ENCODE measurements at regions not wholly inside any gene's neighbourhood (a gene's known extent, or its start where the extent isn't known, plus 50 kb on each side); places are given as distances from the start of the nearest gene placed in this dataset.

- peak; percentile 82 for DNase-seq (ENCODE audit: low spot score)
- H3K36me3 Mint-ChIP-seq (ENCODE audit: low read depth) = no peaks in the 10 kb centered on the region
- no peak overlapping the region for H3K4me2 ChIP-seq
- H3K4me3 Mint-ChIP-seq = no peak overlapping the region
- H3K4me1 Mint-ChIP-seq = peaks cover 38% of the 10 kb centered on the region
- H3K79me2 ChIP-seq (replicated peaks; ENCODE audit: insufficient read depth) = no peaks in the 10 kb centered on the region
- H2AFZ ChIP-seq = peak overlapping the region; percentile 72; the same call in 1 of the 2 replicates
- no peaks in the 10 kb centered on the region for H3K36me3 ChIP-seq (ENCODE audit: insufficient read depth)
- 0 out of 2 replicates have a peak, but pooled peaks cover 2% of the 10 kb centered on the region for H3F3A ChIP-seq (replicated peaks; ENCODE audit: low read depth)
- H3K4me3 ChIP-seq = no peak overlapping the region
- H3K27ac ChIP-seq (ENCODE audit: low read depth) = no peak overlapping the region
- H3K9me3 Mint-ChIP-seq = no peaks in the 10 kb centered on the region
- H3K27me3 ChIP-seq (ENCODE audit: insufficient read depth) = peaks cover 13% of the 10 kb centered on the region; the same call in 1 of the 2 replicates
- H3K27ac Mint-ChIP-seq = no peak overlapping the region
- peak; percentile 82 for ATAC-seq
- peaks cover 24% of the 10 kb centered on the region for H3K4me1 ChIP-seq (ENCODE audit: insufficient read depth)
- H3K9me2 ChIP-seq (ENCODE audit: insufficient read depth) = no peaks in the 10 kb centered on the region
- TF ChIP-seq ZNF114 (CRISPR knock-in tag; IDR thresholded peaks at IDR 0.05) (no peak), CREB1 (CRISPR knock-in tag; IDR thresholded peaks at IDR 0.05; ENCODE audit: low read depth) (0 out of 2 replicates have a peak, but pooled peaks have one; percentile 12), ZNF331 (CRISPR knock-in tag; IDR thresholded peaks at IDR 0.05; ENCODE audit: low read depth) (no peak), NANOG (IDR thresholded peaks at IDR 0.05; ENCODE audit: borderline replicate concordance) (no peak)
- H4K20me1 ChIP-seq (replicated peaks; ENCODE audit: insufficient read depth) = no peaks in the 10 kb centered on the region
- peaks cover 4% of the 10 kb centered on the region for H3K27me3 Mint-ChIP-seq (ENCODE audit: insufficient read depth, low read depth, poor library complexity)
Measured at GRCh38 chr21:33121715-33122475, 52.0 kb downstream of the OLIG1 start.

GRCh38 chr21:33122507-33122906, 52.6 kb downstream of the OLIG1 start:
- no peaks in the 10 kb centered on the region for H3K9me2 ChIP-seq (ENCODE audit: insufficient read depth)
- H3K4me2 ChIP-seq = no peak overlapping the region
- no peak for DNase-seq (ENCODE audit: low spot score)
- ATAC-seq = no peak
- H3K4me1 Mint-ChIP-seq = peaks cover 38% of the 10 kb centered on the region
- H3F3A ChIP-seq (replicated peaks; ENCODE audit: low read depth) = 0 out of 2 replicates have a peak, but pooled peaks cover 2% of the 10 kb centered on the region
- H3K27me3 Mint-ChIP-seq (ENCODE audit: insufficient read depth, low read depth, poor library complexity) = peaks cover 4% of the 10 kb centered on the region
- no peaks in the 10 kb centered on the region for H3K9me3 Mint-ChIP-seq
- H3K27me3 ChIP-seq (ENCODE audit: insufficient read depth) = peaks cover 13% of the 10 kb centered on the region; the same call in 1 of the 2 replicates
- no peak overlapping the region for H2AFZ ChIP-seq
- no peaks in the 10 kb centered on the region for H4K20me1 ChIP-seq (replicated peaks; ENCODE audit: insufficient read depth)
- H3K4me3 Mint-ChIP-seq = no peak overlapping the region
- H3K27ac ChIP-seq (ENCODE audit: low read depth) = no peak overlapping the region
- H3K27ac Mint-ChIP-seq = no peak overlapping the region
- H3K36me3 ChIP-seq (ENCODE audit: insufficient read depth) = no peaks in the 10 kb centered on the region
- H3K36me3 Mint-ChIP-seq (ENCODE audit: low read depth) = no peaks in the 10 kb centered on the region
- no peak overlapping the region for H3K4me3 ChIP-seq
- no peaks in the 10 kb centered on the region for H3K79me2 ChIP-seq (replicated peaks; ENCODE audit: insufficient read depth)
- peaks cover 23% of the 10 kb centered on the region for H3K4me1 ChIP-seq (ENCODE audit: insufficient read depth)
- TF ChIP-seq, protein P1, sequence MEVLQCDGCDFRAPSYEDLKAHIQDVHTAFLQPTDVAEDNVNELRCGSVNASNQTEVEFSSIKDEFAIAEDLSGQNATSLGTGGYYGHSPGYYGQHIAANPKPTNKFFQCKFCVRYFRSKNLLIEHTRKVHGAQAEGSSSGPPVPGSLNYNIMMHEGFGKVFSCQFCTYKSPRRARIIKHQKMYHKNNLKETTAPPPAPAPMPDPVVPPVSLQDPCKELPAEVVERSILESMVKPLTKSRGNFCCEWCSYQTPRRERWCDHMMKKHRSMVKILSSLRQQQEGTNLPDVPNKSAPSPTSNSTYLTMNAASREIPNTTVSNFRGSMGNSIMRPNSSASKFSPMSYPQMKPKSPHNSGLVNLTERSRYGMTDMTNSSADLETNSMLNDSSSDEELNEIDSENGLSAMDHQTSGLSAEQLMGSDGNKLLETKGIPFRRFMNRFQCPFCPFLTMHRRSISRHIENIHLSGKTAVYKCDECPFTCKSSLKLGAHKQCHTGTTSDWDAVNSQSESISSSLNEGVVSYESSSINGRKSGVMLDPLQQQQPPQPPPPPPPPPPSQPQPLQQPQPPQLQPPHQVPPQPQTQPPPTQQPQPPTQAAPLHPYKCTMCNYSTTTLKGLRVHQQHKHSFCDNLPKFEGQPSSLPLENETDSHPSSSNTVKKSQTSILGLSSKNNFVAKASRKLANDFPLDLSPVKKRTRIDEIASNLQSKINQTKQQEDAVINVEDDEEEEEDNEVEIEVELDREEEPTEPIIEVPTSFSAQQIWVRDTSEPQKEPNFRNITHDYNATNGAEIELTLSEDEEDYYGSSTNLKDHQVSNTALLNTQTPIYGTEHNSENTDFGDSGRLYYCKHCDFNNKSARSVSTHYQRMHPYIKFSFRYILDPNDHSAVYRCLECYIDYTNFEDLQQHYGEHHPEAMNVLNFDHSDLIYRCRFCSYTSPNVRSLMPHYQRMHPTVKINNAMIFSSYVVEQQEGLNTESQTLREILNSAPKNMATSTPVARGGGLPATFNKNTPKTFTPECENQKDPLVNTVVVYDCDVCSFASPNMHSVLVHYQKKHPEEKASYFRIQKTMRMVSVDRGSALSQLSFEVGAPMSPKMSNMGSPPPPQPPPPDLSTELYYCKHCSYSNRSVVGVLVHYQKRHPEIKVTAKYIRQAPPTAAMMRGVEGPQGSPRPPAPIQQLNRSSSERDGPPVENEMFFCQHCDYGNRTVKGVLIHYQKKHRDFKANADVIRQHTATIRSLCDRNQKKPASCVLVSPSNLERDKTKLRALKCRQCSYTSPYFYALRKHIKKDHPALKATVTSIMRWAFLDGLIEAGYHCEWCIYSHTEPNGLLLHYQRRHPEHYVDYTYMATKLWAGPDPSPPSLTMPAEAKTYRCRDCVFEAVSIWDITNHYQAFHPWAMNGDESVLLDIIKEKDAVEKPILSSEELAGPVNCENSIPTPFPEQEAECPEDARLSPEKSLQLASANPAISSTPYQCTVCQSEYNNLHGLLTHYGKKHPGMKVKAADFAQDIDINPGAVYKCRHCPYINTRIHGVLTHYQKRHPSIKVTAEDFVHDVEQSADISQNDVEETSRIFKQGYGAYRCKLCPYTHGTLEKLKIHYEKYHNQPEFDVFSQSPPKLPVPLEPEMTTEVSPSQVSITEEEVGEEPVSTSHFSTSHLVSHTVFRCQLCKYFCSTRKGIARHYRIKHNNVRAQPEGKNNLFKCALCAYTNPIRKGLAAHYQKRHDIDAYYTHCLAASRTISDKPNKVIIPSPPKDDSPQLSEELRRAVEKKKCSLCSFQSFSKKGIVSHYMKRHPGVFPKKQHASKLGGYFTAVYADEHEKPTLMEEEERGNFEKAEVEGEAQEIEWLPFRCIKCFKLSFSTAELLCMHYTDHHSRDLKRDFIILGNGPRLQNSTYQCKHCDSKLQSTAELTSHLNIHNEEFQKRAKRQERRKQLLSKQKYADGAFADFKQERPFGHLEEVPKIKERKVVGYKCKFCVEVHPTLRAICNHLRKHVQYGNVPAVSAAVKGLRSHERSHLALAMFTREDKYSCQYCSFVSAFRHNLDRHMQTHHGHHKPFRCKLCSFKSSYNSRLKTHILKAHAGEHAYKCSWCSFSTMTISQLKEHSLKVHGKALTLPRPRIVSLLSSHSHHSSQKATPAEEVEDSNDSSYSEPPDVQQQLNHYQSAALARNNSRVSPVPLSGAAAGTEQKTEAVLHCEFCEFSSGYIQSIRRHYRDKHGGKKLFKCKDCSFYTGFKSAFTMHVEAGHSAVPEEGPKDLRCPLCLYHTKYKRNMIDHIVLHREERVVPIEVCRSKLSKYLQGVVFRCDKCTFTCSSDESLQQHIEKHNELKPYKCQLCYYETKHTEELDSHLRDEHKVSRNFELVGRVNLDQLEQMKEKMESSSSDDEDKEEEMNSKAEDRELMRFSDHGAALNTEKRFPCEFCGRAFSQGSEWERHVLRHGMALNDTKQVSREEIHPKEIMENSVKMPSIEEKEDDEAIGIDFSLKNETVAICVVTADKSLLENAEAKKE (CRISPR knock-in tag; IDR thresholded peaks at IDR 0.05) = no peak
- TF ChIP-seq, protein P2, sequence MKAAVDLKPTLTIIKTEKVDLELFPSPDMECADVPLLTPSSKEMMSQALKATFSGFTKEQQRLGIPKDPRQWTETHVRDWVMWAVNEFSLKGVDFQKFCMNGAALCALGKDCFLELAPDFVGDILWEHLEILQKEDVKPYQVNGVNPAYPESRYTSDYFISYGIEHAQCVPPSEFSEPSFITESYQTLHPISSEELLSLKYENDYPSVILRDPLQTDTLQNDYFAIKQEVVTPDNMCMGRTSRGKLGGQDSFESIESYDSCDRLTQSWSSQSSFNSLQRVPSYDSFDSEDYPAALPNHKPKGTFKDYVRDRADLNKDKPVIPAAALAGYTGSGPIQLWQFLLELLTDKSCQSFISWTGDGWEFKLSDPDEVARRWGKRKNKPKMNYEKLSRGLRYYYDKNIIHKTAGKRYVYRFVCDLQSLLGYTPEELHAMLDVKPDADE (IDR thresholded peaks at IDR 0.05) = no peak
- no peak for TF ChIP-seq STAT1 (IDR thresholded peaks at IDR 0.05; ENCODE audit: unreplicated experiment)
- TF ChIP-seq ZNF114 (CRISPR knock-in tag; IDR thresholded peaks at IDR 0.05) = no peak
- TF ChIP-seq ZNF331 (CRISPR knock-in tag; IDR thresholded peaks at IDR 0.05; ENCODE audit: low read depth) = no peak
- no peak for TF ChIP-seq EZH2phosphoT487 (IDR thresholded peaks at IDR 0.05; ENCODE audit: unreplicated experiment)
- no peak for TF ChIP-seq NANOG (IDR thresholded peaks at IDR 0.05; ENCODE audit: borderline replicate concordance)
- TF ChIP-seq REST (IDR thresholded peaks at IDR 0.05; ENCODE audit: unreplicated experiment) = no peak
- no peak for TF ChIP-seq JUNB (IDR thresholded peaks at IDR 0.05; ENCODE audit: unreplicated experiment)
